H1 (cell line): ENCODE measurements at regions not wholly inside any gene's neighbourhood (a gene's known extent, or its start where the extent isn't known, plus 50 kb on each side); places are given as distances from the start of the nearest gene placed in this dataset.

Experiments
- BRCA1 ChIP-seq: IDR thresholded peaks from 2 replicates; pipeline ENCODE4 v1.6.1; 2012; ENCODE audit warnings: low read depth, low read length, improper control_type of control experiment
- CHD7 ChIP-seq: fragments of 300-600 bp; sonication (generic); IDR thresholded peaks from 2 replicates; pipeline ENCODE4 v1.7.1; 2012; ENCODE audit warnings: low read length, moderate library complexity, mild to moderate bottlenecking, inconsistent platforms; ENCODE audit not compliant: insufficient replicate concordance

DNA sequence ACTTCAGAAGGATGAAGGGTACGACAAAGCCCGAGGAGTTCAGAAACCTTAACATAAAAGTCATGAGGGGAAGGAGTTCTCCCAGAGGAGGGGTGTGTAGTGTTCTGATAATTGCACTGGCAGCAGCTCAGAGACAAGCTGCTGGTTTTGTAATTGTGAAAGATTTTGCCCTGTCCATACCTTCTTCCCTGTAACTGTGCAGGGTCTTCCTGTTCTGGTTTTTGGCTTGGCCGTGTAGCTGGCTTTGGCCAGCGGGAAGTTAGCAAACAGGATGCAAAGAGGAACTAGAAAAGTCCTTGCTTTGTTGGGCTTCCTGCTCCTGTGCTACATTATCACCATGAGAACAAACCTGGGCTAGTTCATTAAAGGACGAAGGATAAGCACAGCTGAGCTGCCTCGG, 160.8 kb downstream of the LPIN1 start (continued):
- TF ChIP-seq CHD7 (no peak), BRCA1 (no peak)
